HCT116 (cell line): ENCODE measurements at regions not wholly inside any gene's neighbourhood (a gene's known extent, or its start where the extent isn't known, plus 50 kb on each side); places are given as distances from the start of the nearest gene placed in this dataset.

Experiments
- ATAC-seq: fragments of 200-7000 bp; cut with Tn5 transposase; 2 replicates; pipeline ENCODE4 v1.9.1; 2020; ENCODE audit warnings: mild to moderate bottlenecking, moderate library complexity
- BruUV-seq: library from RNA; stranded (reverse); fragments of 400-500 nt; replicated peaks from 2 replicates; lab custom pipeline; 2021; lab: Mats Ljungman, UMichigan
- CTCF ChIA-PET: fragments of 300-600 bp; sonication (Branson Sonifier 250); formaldehyde crosslinking; loops from one replicate; lab custom pipeline; 2021; ENCODE audit warnings: antibody characterized with exemption; lab: Charles Lee
- POLR2A ChIA-PET: fragments of 300-600, 350-600 bp; sonication (Branson Sonifier 250); formaldehyde crosslinking; loops from one replicate; lab custom pipeline; 2021; ENCODE audit warnings: antibody characterized with exemption; lab: Charles Lee
- RAD21 ChIA-PET, 2 experiments: fragments of 300-600 bp; sonication (Branson Sonifier 250); formaldehyde crosslinking; loops; one replicate each; lab custom pipeline; 2023; ENCODE audit warnings: low total read pairs in 2 of 2; ENCODE audit not compliant: uncharacterized antibody in 2 of 2, unreplicated experiment in 2 of 2, low non-redundant PET in 1 of 2; lab: Charles Lee
- DNase-seq: peaks from one replicate; pipeline ENCODE4 v3.0.0-alpha.2; 2010; ENCODE audit warnings: low read depth, low spot score
- H2AFZ ChIP-seq: fragments of 200-600 bp; shearing (Covaris generic), sonication (generic); 2 replicates; pipeline ENCODE4 v1.6.1; 2017; ENCODE audit warnings: low read depth, mixed run types, mixed read lengths, antibody characterized with exemption, low read length; ENCODE audit not compliant: poor library complexity, severe bottlenecking
- H3K27ac ChIP-seq: 2 replicates; pipeline ENCODE4 v1.5.1; 2012; ENCODE audit warnings: low read depth, low read length
- H3K27me3 ChIP-seq: fragments of 200-600 bp; sonication (generic); 2 replicates; pipeline ENCODE4 v1.6.1; 2016; ENCODE audit warnings: mixed run types, low read length, mixed read lengths; ENCODE audit not compliant: insufficient read depth
- H3K36me3 ChIP-seq, 2 experiments: fragments of 200-500 bp in 1 of 2; fragments of 200-600 bp in 1 of 2; sonication (Bioruptor generic) in 1 of 2; sonication (generic) in 1 of 2; 2 replicates each; pipeline versions ENCODE4 v1.5.1 to v1.6.1; 2014 to 2016; ENCODE audit warnings: low read length in 2 of 2, inconsistent platforms in 1 of 2, mixed read lengths in 1 of 2, mixed run types in 1 of 2; ENCODE audit not compliant: insufficient read depth in 2 of 2, control insufficient read depth in 1 of 2
- H3K4me1 ChIP-seq, 2 experiments: fragments of 200-600 bp in 1 of 2; sonication (generic) in 1 of 2; 2 replicates each; pipeline versions ENCODE4 v1.5.1 to v1.6.1; 2012 to 2017; ENCODE audit warnings: low read length in 2 of 2, inconsistent platforms in 1 of 2, mild to moderate bottlenecking in 1 of 2, mixed read lengths in 1 of 2, mixed run types in 1 of 2, moderate library complexity in 1 of 2; ENCODE audit not compliant: insufficient read depth in 2 of 2, control insufficient read depth in 1 of 2
- H3K4me2 ChIP-seq: fragments of 200-600 bp; sonication (generic); 2 replicates; pipeline ENCODE4 v1.6.1; 2017; ENCODE audit warnings: mixed run types, low read length, mixed read lengths
- H3K4me3 ChIP-seq, 2 experiments: fragments of 200-600 bp in 1 of 2; sonication (generic) in 1 of 2; replicated peaks in 1 of 2; 2 replicates each; pipeline ENCODE4 v1.5.1; 2011 to 2016; ENCODE audit warnings: low read length in 2 of 2, control low read depth in 1 of 2, low read depth in 1 of 2, mild to moderate bottlenecking in 1 of 2, mixed read lengths in 1 of 2, mixed run types in 1 of 2
- H3K79me2 ChIP-seq: fragments of 200-600 bp; sonication (generic); 2 replicates; pipeline ENCODE4 v1.6.1; 2017; ENCODE audit warnings: mild to moderate bottlenecking, mixed run types, low read length, moderate library complexity, mixed read lengths; ENCODE audit not compliant: insufficient read depth
- H3K9ac ChIP-seq: fragments of 200-600 bp; sonication (generic); 2 replicates; pipeline ENCODE4 v1.6.1; 2016; ENCODE audit warnings: low read length, mixed read lengths
- H3K9me2 ChIP-seq: fragments of 200-600 bp; sonication (generic), shearing (Covaris generic); 2 replicates; pipeline ENCODE4 v1.6.1; 2017; ENCODE audit warnings: mixed run types, mild to moderate bottlenecking, moderate library complexity; ENCODE audit not compliant: insufficient read depth
- H3K9me3 ChIP-seq, 2 experiments: fragments of 200-500 bp in 1 of 2; fragments of 200-600 bp in 1 of 2; sonication (Bioruptor generic) in 1 of 2; sonication (generic) in 1 of 2; 2 replicates each; pipeline ENCODE4 v1.6.1; 2014 to 2017; ENCODE audit warnings: low read length in 2 of 2, mixed read lengths in 2 of 2, inconsistent platforms in 1 of 2, low read depth in 1 of 2, mild to moderate bottlenecking in 1 of 2, mixed run types in 1 of 2, moderate library complexity in 1 of 2; ENCODE audit not compliant: control insufficient read depth in 1 of 2, insufficient read depth in 1 of 2
- H4K20me1 ChIP-seq: fragments of 200-600 bp; sonication (generic), shearing (Covaris generic); 2 replicates; pipeline ENCODE4 v1.6.1; 2017; ENCODE audit warnings: mixed run types, mild to moderate bottlenecking, moderate library complexity; ENCODE audit not compliant: insufficient read depth
- CBX3 ChIP-seq: IDR thresholded peaks from 2 replicates; pipeline ENCODE4 v1.6.1; 2012; ENCODE audit warnings: low read depth
- CEBPB ChIP-seq: IDR thresholded peaks from 2 replicates; pipeline ENCODE4 v1.6.1; 2012; ENCODE audit warnings: low read depth
- CTCF ChIP-seq, 3 experiments: fragments of 200-600 bp in 1 of 3; sonication (generic) in 1 of 3; IDR thresholded peaks in 2 of 3; conservative IDR thresholded peaks in 1 of 3; 2 replicates each; pipeline ENCODE4 v1.5.1; 2012 to 2017; ENCODE audit warnings: low read depth in 2 of 3, low read length in 2 of 3, antibody characterized with exemption in 1 of 3, borderline replicate concordance in 1 of 3, control low read depth in 1 of 3, mild to moderate bottlenecking in 1 of 3, mixed read lengths in 1 of 3, mixed run types in 1 of 3, moderate library complexity in 1 of 3; ENCODE audit not compliant: insufficient read depth in 1 of 3
- EGR1 ChIP-seq: IDR thresholded peaks from 2 replicates; pipeline ENCODE4 v1.6.1; 2012; ENCODE audit warnings: low read depth
- ELF1 ChIP-seq: IDR thresholded peaks from 2 replicates; pipeline ENCODE4 v1.6.1; 2012; ENCODE audit warnings: low read depth, borderline replicate concordance
- EZH2 ChIP-seq: fragments of 200-600 bp; sonication (generic); IDR thresholded peaks from 2 replicates; pipeline ENCODE4 v1.6.1; 2017; ENCODE audit warnings: antibody characterized with exemption, mixed run types
- EZH2phosphoT487 ChIP-seq: fragments of 200-600 bp; IDR thresholded peaks from 2 replicates; pipeline ENCODE4 v1.6.1; 2018; ENCODE audit warnings: antibody characterized with exemption, borderline replicate concordance
- FOSL1 ChIP-seq: IDR thresholded peaks from 2 replicates; pipeline ENCODE4 v1.6.1; 2012; ENCODE audit warnings: low read depth
- JUND ChIP-seq: IDR thresholded peaks from 2 replicates; pipeline ENCODE4 v1.6.1; 2012
- MAX ChIP-seq: IDR thresholded peaks from 2 replicates; pipeline ENCODE4 v1.6.1; 2012
- POLR2A ChIP-seq: IDR thresholded peaks from 2 replicates; pipeline ENCODE4 v1.7.0; 2011; ENCODE audit warnings: borderline replicate concordance; ENCODE audit not compliant: insufficient read depth, insufficient read length; ENCODE audit errors: extremely low read depth
- POLR2AphosphoS5 ChIP-seq: IDR thresholded peaks from 2 replicates; pipeline ENCODE4 v1.6.1; 2011; ENCODE audit warnings: mild to moderate bottlenecking, low read depth, low read length, moderate library complexity
- RAD21 ChIP-seq: IDR thresholded peaks from 2 replicates; pipeline ENCODE4 v1.6.1; 2012; ENCODE audit warnings: low read depth, mild to moderate bottlenecking
- SIN3A ChIP-seq: IDR thresholded peaks from 2 replicates; pipeline ENCODE4 v1.6.1; 2012; ENCODE audit warnings: low read depth
- SRF ChIP-seq: IDR thresholded peaks from 2 replicates; pipeline ENCODE4 v1.6.1; 2012; ENCODE audit warnings: low read depth
- ZFX ChIP-seq: fragments of 450-650 bp; IDR thresholded peaks from 2 replicates; pipeline ENCODE4 v1.6.1; 2017
- ZNF274 ChIP-seq: fragments of 200-500 bp; sonication (Bioruptor generic); IDR thresholded peaks from 2 replicates; pipeline ENCODE4 v1.6.1; 2014; ENCODE audit warnings: mild to moderate bottlenecking, low read depth, low read length, inconsistent platforms
- intact Hi-C: fragments of 100-400 bp; cut with micrococcal nuclease; formaldehyde crosslinking; loops from 2 replicates; pipeline ENCODE4 v1.10.0; 2022
- TF ChIP-seq, protein P1 (sequence below): IDR thresholded peaks from 2 replicates; pipeline ENCODE4 v1.6.1; 2012; ENCODE audit warnings: low read depth
- TF ChIP-seq, protein P2 (sequence below): IDR thresholded peaks from 2 replicates; pipeline ENCODE4 v1.6.1; 2012
- TF ChIP-seq, protein P3 (sequence below): IDR thresholded peaks from 2 replicates; pipeline ENCODE4 v1.6.1; 2011; ENCODE audit warnings: mild to moderate bottlenecking, low read length, moderate library complexity; ENCODE audit not compliant: insufficient replicate concordance; ENCODE audit errors: extremely low read depth

DNA sequence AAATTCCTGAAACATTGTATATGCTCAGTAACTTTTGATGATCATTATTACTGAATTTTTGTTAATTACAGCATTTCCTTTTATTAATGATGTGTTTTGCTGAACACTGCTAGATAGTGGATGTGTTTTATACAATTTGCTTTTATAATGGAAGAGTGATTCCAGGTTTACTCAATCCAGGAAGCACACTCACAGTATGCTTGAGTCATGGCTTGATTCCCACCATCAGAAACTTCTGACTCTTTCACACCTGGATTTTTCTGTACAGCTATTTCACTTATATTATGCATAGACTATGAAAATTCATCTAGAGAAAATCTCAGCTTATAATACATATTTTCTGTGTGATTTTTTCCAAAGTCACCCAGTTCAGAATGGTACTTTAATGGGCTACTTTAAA is 1040.9 kb downstream of the GRM8 start:
- ChIA-PET POLR2A (no interaction called here), RAD21 (no interaction called here), CTCF (no interaction called here)
- no peak for ATAC-seq
- no peak overlapping the region for H3K4me3 ChIP-seq
- H3K9ac ChIP-seq: no peak overlapping the region
- H3K9me3 ChIP-seq: no peaks in the 10 kb centered on the region
- no peak overlapping the region for H3K4me2 ChIP-seq
- no peaks in the 10 kb centered on the region for H3K27me3 ChIP-seq
- no TSS peak for BruUV-seq
- H3K9me2 ChIP-seq: no peaks in the 10 kb centered on the region
- no peak overlapping the region for H2AFZ ChIP-seq
- no peaks in the 10 kb centered on the region for H3K36me3 ChIP-seq
- H4K20me1 ChIP-seq: no peaks in the 10 kb centered on the region
- no peak overlapping the region for H3K27ac ChIP-seq
- TF ChIP-seq MAX: no peak
- no peak for TF ChIP-seq ZNF274
- TF ChIP-seq, protein P1, sequence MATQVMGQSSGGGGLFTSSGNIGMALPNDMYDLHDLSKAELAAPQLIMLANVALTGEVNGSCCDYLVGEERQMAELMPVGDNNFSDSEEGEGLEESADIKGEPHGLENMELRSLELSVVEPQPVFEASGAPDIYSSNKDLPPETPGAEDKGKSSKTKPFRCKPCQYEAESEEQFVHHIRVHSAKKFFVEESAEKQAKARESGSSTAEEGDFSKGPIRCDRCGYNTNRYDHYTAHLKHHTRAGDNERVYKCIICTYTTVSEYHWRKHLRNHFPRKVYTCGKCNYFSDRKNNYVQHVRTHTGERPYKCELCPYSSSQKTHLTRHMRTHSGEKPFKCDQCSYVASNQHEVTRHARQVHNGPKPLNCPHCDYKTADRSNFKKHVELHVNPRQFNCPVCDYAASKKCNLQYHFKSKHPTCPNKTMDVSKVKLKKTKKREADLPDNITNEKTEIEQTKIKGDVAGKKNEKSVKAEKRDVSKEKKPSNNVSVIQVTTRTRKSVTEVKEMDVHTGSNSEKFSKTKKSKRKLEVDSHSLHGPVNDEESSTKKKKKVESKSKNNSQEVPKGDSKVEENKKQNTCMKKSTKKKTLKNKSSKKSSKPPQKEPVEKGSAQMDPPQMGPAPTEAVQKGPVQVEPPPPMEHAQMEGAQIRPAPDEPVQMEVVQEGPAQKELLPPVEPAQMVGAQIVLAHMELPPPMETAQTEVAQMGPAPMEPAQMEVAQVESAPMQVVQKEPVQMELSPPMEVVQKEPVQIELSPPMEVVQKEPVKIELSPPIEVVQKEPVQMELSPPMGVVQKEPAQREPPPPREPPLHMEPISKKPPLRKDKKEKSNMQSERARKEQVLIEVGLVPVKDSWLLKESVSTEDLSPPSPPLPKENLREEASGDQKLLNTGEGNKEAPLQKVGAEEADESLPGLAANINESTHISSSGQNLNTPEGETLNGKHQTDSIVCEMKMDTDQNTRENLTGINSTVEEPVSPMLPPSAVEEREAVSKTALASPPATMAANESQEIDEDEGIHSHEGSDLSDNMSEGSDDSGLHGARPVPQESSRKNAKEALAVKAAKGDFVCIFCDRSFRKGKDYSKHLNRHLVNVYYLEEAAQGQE: no peak
- TF ChIP-seq SIN3A: no peak
- TF ChIP-seq, protein P2, sequence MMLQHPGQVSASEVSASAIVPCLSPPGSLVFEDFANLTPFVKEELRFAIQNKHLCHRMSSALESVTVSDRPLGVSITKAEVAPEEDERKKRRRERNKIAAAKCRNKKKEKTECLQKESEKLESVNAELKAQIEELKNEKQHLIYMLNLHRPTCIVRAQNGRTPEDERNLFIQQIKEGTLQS: no peak
- TF ChIP-seq ZFX: no peak
- no peak for TF ChIP-seq POLR2A
- TF ChIP-seq, protein P3, sequence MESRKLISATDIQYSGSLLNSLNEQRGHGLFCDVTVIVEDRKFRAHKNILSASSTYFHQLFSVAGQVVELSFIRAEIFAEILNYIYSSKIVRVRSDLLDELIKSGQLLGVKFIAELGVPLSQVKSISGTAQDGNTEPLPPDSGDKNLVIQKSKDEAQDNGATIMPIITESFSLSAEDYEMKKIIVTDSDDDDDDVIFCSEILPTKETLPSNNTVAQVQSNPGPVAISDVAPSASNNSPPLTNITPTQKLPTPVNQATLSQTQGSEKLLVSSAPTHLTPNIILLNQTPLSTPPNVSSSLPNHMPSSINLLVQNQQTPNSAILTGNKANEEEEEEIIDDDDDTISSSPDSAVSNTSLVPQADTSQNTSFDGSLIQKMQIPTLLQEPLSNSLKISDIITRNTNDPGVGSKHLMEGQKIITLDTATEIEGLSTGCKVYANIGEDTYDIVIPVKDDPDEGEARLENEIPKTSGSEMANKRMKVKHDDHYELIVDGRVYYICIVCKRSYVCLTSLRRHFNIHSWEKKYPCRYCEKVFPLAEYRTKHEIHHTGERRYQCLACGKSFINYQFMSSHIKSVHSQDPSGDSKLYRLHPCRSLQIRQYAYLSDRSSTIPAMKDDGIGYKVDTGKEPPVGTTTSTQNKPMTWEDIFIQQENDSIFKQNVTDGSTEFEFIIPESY: no peak
- no peak for TF ChIP-seq EGR1
- no peak for TF ChIP-seq EZH2phosphoT487
- no peak for TF ChIP-seq RAD21
- TF ChIP-seq CEBPB: no peak
- TF ChIP-seq ELF1: no peak
- TF ChIP-seq CTCF (IDR thresholded peaks at IDR 0.05 in 2 of 3, conservative IDR thresholded peaks at IDR 0.05 in 1 of 3; ENCODE audit: borderline replicate concordance in 1 of 3, insufficient read depth in 1 of 3, low read depth in 2 of 3, low read length in 2 of 3): no peak
- TF ChIP-seq SRF: no peak
- TF ChIP-seq JUND: no peak
- TF ChIP-seq EZH2: no peak
- no peak for TF ChIP-seq CBX3
- no peak for TF ChIP-seq FOSL1
- no peak for TF ChIP-seq POLR2AphosphoS5
- intact Hi-C loops: no loop called here
- no peaks in the 10 kb centered on the region for H3K79me2 ChIP-seq
- no peak for DNase-seq
- H3K4me1 ChIP-seq: no peaks in the 10 kb centered on the region
